GM21723 (cell line): ENCODE measurements at regions not wholly inside any gene's neighbourhood (a gene's known extent, or its start where the extent isn't known, plus 50 kb on each side); places are given as distances from the start of the nearest gene placed in this dataset.
"Not testable (repeated sequence)": the region's sequence is repeated elsewhere in the genome, so short reads cannot be mapped to it uniquely, and the experiment has no call there.

Source experiments
- ATAC-seq: cut with Tn5 transposase; IDR thresholded peaks from one replicate; pipeline ENCODE4 v1.9.1; 2021; ENCODE audit warnings: mild to moderate bottlenecking, moderate library complexity; ENCODE audit not compliant: unreplicated experiment

- ATAC-seq = no peak
Observed at GRCh38 chr18:8882632-8883408, 177.5 kb downstream of the MTCL1 start.

- ATAC-seq = no peak
Observed at GRCh38 chr18:8883409-8883668, 178.0 kb downstream of the MTCL1 start.

GRCh38 chr18:8887877-8888276 is 182.5 kb downstream of the MTCL1 start:
- ATAC-seq = not testable (repeated sequence)

- ATAC-seq = no peak
Observed at GRCh38 chr18:8889489-8889888, 184.1 kb downstream of the MTCL1 start.

GRCh38 chr18:8890503-8890902 is 185.1 kb downstream of the MTCL1 start:
- ATAC-seq = not testable (repeated sequence)

GRCh38 chr18:8890957-8891464 is 185.7 kb downstream of the MTCL1 start:
- ATAC-seq = no peak

GRCh38 chr18:8893221-8893620 is 187.9 kb downstream of the MTCL1 start:
- no peak for ATAC-seq

GRCh38 chr18:8893628-8894231 is 188.4 kb downstream of the MTCL1 start:
- ATAC-seq = no peak

GRCh38 chr18:8894823-8895222 is 189.5 kb downstream of the MTCL1 start:
- ATAC-seq = no peak

GRCh38 chr18:8895341-8895740 is 190.0 kb downstream of the MTCL1 start:
- ATAC-seq = no peak

- ATAC-seq = no peak
Observed at GRCh38 chr18:8895987-8896619, 190.7 kb downstream of the MTCL1 start.

- no peak for ATAC-seq
Observed at GRCh38 chr18:8899000-8899399, 193.6 kb downstream of the MTCL1 start.

- no peak for ATAC-seq
Observed at GRCh38 chr18:8900552-8900951, 195.2 kb downstream of the MTCL1 start.

- ATAC-seq = no peak
Observed at GRCh38 chr18:8901019-8901418, 195.7 kb downstream of the MTCL1 start.

GRCh38 chr18:8904316-8904715 is 198.2 kb upstream of the NDUFV2 start:
- no peak for ATAC-seq

GRCh38 chr18:8908792-8909510 is 193.5 kb upstream of the NDUFV2 start:
- no peak for ATAC-seq

GRCh38 chr18:8910186-8910822 is 192.2 kb upstream of the NDUFV2 start:
- ATAC-seq = no peak

- no peak for ATAC-seq
Observed at GRCh38 chr18:8910843-8911242, 191.7 kb upstream of the NDUFV2 start.

GRCh38 chr18:8911408-8912340 is 190.8 kb upstream of the NDUFV2 start:
- ATAC-seq = no peak
